ENCODE measurements at regions not wholly inside any gene's neighbourhood (a gene's known extent, or its start where the extent isn't known, plus 50 kb on each side); places are given as distances from the start of the nearest gene placed in this dataset.

DNA sequence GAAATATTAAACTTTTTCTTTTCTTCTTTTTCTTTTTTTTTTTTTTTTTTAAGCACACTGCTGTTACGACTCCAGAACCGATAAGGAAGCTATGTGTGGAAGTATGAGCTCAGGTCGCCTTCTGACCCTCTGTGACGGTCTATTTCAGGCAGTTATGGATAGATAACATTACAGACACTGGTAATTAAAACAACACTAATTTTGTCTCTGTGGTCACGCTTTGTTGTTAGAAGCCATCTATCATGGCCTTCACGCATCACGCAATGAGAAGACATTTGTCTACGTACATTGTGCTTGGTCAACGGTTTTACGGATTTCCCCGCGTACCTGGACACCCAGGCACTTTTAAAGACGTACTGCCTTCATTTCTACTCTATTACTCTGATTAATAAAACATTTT, 306.0 kb upstream of the ZNF507 start:
- TF ChIP-seq YY1 (IDR thresholded peaks at IDR 0.05; ENCODE audit: insufficient read depth, insufficient read length) (no peak), ZNF274 (IDR thresholded peaks at IDR 0.05; ENCODE audit: low read depth, low read length) (no peak), SUZ12 (IDR thresholded peaks at IDR 0.05; ENCODE audit: extremely low read depth, insufficient read depth, insufficient read length) (no peak)
